ENCODE measurements at regions not wholly inside any gene's neighbourhood (a gene's known extent, or its start where the extent isn't known, plus 50 kb on each side); places are given as distances from the start of the nearest gene placed in this dataset.
"Not testable (repeated sequence)": the region's sequence is repeated elsewhere in the genome, so short reads cannot be mapped to it uniquely, and the experiment has no call there.

DNA sequence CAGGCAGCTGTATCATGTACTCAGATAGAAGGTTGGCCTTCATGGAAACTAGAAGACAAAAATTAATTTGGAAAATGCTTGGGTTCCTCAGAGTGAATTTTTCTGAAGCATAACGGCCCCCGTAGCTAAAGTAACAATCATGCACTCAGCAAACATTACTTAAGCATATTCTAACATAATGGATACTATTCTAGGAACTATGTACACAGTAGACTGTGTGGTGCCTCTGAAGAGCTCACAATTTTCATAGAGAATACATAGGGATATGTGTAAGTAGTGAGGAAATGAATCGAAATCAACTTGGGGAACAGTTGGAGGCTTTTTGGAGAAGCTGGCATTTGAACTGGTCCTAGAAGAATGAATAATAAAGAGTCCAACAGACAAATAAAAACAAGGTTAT, 1045.0 kb downstream of the GLUD2 start:
- no peak for DNase-seq

- no peak for DNase-seq
These were observed 1045.6 kb downstream of the GLUD2 start for GRCh38 chrX:122092978-122093377.

DNA sequence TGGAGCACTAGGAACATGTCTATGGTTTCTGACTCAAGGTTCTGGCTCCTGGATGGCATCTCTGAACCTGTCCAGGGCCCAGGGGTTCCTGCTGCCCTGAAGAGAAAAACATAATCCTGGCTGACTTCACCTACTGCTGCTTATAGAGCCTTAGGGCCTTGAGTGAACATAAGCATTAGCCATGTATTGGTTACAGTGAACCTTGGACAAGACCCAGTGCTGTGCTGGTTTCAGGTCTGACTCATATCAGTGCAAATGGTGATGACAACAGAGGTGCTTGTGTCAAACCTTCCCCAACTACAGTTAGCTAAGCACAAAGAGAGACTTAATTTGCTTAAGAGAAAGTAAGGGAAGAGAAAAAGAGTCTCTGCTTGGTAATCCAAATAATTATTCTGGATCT, 1047.2 kb downstream of the GLUD2 start:
- DNase-seq: no peak

- DNase-seq: no peak
These were observed 1066.0 kb downstream of the GLUD2 start for GRCh38 chrX:122113376-122113775.

- no peak for DNase-seq
These were observed 1066.5 kb downstream of the GLUD2 start for GRCh38 chrX:122113896-122114295.

GRCh38 chrX:122115604-122116003, 1068.2 kb downstream of the GLUD2 start:
- DNase-seq: no peak

DNA sequence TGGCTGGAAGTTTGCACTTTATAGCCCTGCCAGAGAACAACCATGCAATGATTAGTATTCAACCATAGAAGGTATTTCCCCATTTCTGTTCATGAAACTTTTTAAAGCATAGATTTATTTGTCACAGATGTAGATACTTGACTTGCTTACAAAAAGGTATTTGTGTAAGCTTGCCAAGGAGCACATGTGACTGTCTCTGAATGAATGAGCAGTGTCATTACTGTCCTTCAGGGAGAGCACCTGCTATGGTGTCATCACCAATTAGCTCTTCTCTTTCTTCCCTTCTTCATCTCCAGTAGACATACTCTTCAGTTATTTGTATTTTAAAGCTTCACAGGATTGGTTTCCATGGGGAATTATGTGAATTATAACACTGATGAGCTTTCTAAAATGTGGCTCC, 1064.7 kb upstream of the GRIA3 start:
- DNase-seq: no peak

- DNase-seq: no peak
These were observed 1061.8 kb upstream of the GRIA3 start for GRCh38 chrX:122122274-122122673.

DNA sequence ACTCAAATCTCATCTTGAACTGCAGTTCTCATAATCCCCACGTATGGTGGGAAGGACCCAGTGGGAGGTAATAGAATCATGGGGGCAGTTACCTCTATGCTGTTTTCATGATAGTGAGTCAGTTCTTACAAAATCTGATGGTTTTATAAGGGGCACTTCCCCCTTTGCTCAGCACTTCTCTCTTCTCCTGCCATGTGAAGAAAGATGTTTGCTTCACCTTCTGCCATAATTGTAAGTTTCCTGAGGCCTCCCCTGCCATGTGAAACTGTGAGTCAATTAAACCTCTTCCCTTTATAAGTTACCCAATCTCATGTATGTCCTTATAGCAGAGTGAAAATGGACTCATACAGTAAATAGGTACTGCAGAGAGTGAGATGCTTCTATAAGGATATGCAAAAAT, 1050.6 kb upstream of the GRIA3 start:
- DNase-seq: no peak

DNA sequence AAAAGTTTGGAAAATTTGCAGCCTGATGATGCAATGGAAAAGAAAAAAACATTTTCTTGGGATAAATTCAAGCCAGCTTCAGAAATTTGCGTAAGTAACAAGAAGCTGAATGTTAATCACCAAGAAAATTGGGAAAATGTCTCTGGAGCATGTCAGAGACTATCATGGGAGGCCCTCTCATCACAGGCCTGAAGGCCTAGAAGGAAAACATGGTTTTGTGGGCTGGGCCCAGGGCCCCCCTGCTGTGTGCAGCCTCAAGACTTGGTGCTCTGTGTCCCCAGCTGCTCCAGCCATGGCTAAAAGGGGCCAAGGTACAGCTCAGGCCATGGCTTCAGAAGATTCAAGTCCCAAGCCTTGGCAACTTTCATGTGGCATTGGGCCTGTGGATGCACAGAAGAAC, 1049.8 kb upstream of the GRIA3 start:
- DNase-seq: no peak

DNA sequence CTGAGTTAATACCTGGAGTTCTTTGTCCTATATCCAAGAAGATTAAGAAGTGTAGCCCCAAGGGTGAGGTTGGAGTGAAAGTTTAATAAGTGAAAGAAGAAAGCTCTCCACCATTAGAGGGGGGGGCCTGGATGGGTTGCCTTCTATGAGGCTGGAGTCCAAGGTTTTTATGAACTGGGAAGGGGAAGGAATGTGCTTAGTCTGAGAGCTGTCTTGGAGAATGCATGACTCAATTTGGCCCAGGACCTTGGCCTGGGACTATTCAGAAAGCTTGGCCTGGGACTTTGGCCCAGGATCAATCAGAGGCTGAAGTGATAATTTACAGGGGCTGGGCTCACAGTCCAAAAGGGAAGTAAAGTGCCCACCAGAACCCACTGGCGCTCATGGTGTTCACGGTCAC, 1049.0 kb upstream of the GRIA3 start:
- no peak for DNase-seq

DNA sequence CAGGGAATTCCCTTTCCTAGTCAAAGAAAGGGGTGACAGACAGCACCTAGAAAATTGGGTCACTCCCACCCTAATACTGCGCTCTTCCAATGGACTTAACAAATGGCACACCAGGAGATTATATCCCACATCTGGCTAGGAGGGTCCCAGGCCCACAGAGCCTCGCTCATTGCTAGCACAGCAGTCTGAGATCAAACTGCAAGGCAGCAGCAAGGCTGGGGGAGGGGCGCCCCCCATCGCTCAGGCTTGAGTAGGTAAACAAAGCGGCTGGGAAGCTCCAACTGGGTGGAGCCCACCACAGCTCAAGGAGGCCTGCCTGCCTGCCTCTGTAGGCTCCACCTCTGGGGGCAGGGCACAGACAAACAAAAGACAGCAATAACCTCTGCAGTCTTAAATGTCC, 1043.9 kb upstream of the GRIA3 start:
- not testable (repeated sequence) for DNase-seq

- DNase-seq: no peak
These were observed 1030.1 kb upstream of the GRIA3 start for GRCh38 chrX:122154019-122154418.

GRCh38 chrX:122168241-122168640, 1015.8 kb upstream of the GRIA3 start:
- no peak for DNase-seq

GRCh38 chrX:122184791-122185190, 999.3 kb upstream of the GRIA3 start:
- no peak for DNase-seq

- no peak for DNase-seq
These were observed 996.9 kb upstream of the GRIA3 start for GRCh38 chrX:122187069-122187713.

- no peak for DNase-seq
These were observed 995.3 kb upstream of the GRIA3 start for GRCh38 chrX:122188751-122189150.

DNA sequence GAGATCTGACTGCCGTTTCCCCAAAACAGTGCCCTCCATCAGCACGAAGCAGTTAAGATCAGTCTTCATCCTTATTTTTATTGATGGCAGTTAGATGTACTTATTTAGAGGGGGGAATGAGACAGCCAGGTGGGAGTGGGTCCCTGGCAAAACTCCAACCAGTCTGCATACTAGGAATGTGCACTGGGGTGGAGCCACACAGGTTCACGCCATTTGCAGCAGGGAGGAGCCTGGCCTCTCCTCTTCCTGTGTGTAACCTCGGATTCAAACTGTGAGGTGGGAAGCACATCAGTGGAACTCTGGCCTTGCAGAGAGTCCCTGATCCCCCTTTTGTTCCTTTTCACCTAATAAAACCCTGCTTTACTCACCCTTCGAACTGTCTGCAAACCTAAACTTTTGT, 987.7 kb upstream of the GRIA3 start:
- no peak for DNase-seq

GRCh38 chrX:122203399-122203798, 980.7 kb upstream of the GRIA3 start:
- no peak for DNase-seq

- no peak for DNase-seq
These were observed 965.4 kb upstream of the GRIA3 start for GRCh38 chrX:122218666-122219065.

- no peak for DNase-seq
These were observed 964.9 kb upstream of the GRIA3 start for GRCh38 chrX:122219226-122219625.

GRCh38 chrX:122219735-122220134, 964.3 kb upstream of the GRIA3 start:
- no peak for DNase-seq

- DNase-seq: no peak
These were observed 963.3 kb upstream of the GRIA3 start for GRCh38 chrX:122220644-122221373.

GRCh38 chrX:122221810-122222209, 962.3 kb upstream of the GRIA3 start:
- DNase-seq: not testable (repeated sequence)

GRCh38 chrX:122224137-122224536, 959.9 kb upstream of the GRIA3 start:
- DNase-seq: not testable (repeated sequence)

Data from NCI-H2227 treated with DMSO at 0.1 percent for 48 hours (cell line).